ENCODE measurements at regions not wholly inside any gene's neighbourhood (a gene's known extent, or its start where the extent isn't known, plus 50 kb on each side); places are given as distances from the start of the nearest gene placed in this dataset.

DNA sequence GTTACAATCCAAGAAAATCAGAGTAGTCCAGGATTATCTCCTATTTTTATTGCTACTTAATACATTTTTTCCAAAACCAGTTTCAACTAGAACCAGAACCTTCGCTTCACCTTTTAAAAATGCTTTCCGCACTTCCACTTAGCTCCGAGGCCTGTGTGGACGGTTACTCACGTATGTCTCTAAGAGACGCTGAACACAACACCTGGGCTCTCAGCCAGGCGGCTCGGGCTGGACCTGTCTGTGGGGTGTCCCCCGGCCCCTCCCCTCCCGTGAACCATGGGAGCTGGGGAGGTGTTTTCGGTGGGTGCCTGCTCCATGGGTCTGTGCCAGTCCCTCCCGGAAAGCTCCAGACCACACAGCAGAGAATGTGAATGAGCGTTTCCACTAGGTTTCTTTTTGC, 223.8 kb downstream of the GLI2 start:
- DNase-seq = no peak

DNA sequence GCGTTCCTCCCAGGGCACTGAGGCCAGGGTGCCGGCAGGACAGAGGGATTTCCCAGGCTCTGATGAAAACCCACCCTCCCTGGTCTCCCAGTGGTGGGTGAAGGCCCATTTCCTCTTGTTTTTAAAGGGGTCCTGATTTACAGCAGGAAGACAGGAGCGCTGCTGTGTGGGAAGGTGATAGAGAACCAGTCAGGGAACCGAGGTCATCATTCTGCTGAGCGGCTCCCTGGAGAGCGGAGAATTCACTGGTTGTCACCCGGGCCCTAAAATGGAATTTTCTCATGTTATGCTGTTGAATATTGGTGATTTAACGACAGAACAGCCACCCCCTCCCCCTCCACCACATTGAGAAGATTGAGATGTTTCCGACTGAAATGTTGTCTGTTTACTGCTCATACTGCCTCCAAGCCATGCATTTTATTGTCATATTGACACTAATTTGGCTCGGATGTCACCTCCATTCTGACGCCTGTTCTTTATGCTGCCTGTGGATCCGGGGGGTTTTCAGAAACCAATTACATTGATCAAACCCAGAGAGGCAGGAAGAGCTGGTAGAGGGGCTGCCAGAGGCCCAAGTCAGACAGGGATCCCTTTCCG, 225.2 kb downstream of the GLI2 start:
- no peak for DNase-seq

DNA sequence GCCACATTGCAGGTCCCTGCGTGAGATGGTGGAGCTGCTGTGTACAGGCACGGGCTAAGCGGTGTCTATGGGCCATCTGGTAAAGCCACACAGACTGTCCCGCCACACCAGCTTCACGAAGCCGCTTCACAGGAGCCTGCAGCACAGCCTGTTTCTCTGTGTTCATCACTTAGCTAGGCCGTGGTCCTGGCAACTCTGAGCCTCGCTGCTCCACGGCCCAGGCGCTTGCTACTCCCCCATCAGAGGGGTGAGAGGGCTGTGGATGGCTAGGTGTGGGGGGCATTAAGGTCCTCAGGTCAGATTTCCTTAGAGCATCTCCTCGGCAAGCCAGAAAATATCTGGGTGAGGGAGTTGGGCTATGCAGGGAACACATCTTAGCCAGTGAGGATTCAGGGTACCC, 225.7 kb downstream of the GLI2 start:
- DNase-seq = no peak

DNA sequence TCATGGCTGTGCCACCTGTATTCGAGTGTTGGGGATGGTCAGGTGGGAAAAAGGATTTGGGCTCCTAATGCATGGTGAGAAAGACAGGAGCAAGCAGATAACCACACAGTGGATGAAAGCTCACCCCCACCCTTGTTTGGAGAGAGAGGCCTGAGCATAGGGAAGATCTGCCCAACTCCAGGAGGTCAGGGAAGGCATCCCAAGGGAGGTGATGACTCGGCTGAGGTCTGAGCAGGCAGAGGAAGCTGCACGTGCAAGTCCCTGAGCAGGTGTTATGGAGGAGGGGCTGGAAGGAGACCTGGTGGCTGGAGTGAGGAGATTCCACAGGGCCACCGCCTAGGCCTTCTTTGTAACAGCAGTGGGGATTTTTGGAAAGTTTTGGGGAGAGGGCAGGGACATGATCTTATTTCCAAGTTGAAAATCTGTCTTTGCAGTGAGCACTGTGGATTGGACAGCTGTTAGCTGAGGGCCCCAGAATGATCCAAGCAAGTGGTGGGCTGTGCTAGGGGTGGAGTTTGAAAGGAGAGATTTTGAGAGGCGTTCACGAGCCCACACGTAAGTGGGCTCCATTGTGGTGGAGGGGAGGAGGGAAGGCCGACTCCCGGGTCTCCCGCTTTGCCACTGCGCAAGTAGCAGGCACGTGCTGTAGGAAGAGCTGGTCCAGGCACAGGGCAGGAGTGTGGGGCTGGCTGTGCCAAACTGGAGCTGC, 228.5 kb downstream of the GLI2 start:
- DNase-seq = no peak

DNA sequence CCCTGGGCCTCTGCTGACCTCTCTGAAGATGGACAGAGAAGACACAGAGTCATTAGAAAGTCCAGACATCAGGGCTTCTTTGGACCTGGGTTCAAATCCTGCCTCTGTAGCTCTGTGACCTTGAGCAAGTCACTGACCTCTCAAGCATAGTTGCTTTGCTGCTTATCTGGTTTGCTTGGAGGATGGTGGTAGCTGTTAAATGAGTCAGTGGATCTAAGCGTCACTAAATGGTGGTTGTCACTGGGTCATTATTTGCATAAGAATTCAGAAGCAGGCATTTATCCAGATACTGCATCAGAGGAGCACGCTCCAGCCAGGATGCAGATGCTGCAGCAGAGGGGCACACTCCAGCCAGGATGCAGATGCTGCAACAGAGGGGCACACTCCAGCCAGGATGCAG, 229.2 kb downstream of the GLI2 start:
- no peak for DNase-seq

DNA sequence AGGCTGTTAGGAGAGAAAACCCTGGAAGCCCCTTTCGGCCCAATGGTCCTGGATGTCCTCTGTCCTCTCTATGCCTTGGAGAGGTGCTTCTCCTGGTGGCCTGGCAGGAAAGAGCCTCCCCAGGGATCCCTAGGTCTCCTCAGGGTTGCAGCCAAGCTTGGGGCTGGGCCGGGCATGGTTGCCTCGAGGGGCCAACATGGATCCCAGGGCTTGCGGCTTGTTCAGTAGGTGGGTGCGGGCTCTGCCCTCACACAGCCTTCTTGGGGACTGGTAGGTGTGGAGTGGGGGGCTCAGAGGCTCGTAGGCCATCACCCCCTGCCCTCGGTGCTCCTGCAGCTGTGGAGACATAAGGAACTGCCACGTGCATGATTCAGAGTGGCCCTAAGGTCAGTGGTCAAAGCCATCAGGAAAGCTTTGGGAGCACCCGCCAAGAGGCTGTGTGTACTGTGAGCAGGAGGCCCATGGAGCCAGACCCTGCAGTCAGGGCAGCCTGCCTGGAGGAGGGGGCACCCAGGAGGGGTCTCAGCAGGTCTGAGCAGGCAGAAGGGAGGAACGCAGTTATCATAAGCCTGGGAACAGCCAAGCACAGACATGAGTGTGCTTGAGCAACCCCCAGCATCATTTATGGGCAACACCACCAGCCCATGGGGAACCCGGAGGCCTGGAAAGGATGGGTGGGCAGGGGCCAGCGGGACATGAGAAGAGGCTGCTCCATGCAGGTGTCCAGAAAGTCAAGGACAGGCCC, 231.0 kb downstream of the GLI2 start:
- no peak for DNase-seq

DNA sequence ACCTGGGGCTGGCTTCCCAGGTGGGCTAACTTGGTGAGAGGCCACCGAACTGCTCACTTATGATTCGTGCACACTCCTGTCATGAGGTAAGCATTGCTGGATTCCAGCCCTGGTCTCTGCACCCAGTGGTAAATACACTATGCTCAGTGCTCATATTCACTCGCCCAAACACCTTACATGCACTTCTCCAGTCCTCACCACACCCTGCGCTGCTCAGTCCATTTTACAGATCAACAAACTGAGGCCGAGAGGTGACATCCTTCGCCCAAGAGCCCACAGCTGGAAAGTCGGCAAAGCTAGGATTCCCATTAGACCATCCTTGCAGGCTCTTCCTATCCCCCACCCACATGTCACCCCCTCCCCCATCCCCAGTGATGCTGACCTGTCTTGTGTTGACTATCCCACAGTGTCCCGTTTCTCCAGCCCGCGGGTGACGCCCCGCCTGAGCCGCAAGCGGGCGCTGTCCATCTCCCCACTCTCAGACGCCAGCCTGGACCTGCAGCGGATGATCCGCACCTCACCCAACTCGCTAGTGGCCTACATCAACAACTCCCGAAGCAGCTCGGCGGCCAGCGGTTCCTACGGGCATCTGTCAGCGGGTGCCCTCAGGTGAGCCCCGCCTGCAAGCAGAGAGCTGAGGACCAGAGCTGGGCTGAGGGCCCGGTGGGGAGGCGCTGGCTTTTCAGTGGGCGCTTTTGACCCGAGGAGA, 232.8 kb downstream of the GLI2 start:
- no peak for DNase-seq

DNA sequence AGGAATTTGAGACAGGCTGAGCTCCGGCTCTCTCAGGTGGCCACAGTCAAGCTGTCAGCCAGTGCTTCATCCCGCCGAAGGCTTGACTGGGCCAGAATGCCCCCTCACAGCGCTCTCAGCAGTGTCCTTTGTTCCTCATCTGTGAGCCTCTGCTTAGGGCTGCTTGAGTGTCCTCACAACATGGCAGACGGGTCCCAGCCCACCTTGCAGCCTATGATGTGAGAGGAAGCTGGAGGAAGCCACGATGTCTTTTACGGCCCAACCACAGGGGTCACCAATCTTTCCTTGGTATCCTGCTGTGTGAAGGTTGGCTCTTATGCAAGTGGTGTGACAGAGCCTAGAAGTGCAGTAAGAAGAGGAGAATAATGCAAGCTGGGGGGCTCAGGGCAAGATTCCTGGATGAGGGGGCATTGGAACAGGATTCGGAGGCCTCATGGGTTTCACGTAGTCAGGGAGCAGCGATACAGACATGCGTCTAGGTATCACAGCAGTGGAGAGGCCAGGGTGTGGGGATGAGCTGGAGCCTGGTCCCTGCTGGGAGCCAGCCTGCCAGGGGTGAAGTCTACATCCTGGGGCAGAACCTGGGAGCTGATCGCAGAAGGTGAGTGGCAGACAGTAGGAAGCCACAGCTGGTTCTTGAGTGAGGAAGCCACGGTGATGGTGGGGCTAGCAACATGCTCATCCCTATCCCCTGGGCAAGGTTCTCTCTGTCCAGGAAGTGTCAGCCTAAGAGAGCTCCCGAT, 234.1 kb downstream of the GLI2 start:
- DNase-seq = no peak

DNA sequence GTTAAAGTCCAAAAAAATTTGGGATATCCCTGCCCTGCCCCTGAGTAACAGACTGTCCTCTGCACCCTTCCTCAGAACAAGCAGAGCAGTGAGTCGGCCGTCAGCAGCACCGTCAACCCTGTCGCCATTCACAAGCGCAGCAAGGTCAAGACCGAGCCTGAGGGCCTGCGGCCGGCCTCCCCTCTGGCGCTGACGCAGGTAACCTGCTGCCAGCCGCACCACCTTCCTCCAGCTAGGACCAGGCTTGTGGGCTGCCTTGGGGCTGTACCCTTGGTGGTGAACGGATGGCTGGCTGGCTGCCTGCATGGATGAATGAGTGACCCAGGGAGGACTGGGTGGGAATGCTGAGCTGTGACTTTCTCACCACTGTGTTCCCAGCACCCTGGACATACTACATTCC, 236.2 kb downstream of the GLI2 start:
- no peak for DNase-seq

DNA sequence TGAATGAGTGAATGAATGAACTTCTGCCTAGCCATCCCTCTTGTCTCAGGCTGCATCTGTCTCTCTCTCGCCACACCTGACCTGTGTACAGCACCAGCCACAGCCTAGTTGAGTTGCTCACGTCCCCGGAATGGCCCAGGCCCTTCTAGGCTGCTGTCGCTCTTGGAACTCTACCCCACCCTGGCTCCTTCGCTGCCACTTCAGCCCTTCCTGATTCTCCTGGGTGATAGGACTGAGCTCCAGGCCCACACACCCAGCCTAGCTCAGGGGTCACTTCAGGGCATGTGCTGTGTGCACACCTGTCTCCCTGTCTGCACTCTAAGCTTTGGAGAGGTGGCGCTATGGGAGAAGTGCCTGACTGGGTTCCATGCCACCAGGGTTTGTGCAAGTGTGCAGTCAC, 236.6 kb downstream of the GLI2 start:
- no peak for DNase-seq

DNA sequence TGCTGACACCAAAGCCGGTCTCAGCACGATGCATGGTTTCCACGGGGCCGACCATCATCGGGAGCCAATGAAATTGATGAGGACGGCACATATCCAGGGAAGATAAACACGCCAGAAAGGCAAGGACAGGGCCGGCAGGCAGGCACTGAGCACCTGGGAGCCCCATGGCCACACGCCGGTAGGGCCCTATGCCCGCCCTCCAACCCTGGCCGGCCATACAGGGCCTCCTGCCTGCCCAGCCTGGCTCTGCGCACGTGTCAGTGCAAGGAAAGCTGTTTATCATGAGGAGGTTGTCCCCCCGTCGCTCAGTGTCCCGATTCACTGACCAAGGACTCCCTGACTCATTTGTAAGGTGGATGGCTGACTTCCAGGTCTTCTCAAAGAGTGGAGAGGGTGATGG, 237.5 kb downstream of the GLI2 start:
- no peak for DNase-seq

DNA sequence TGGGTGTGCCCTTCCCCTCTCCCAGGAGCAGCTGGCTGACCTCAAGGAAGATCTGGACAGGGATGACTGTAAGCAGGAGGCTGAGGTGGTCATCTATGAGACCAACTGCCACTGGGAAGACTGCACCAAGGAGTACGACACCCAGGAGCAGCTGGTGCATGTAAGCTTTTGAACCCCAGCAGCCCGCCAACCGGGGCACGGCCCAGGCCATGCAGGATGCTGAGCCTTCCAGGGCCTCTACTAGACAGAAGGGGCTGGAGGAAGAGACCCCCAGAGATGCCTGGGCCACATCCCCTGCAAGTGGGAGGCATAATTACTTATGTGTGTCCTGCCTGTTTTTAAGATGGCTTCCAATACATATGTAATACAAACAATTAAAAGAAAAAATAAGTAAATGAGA, 239.3 kb downstream of the GLI2 start:
- DNase-seq = no peak

DNA sequence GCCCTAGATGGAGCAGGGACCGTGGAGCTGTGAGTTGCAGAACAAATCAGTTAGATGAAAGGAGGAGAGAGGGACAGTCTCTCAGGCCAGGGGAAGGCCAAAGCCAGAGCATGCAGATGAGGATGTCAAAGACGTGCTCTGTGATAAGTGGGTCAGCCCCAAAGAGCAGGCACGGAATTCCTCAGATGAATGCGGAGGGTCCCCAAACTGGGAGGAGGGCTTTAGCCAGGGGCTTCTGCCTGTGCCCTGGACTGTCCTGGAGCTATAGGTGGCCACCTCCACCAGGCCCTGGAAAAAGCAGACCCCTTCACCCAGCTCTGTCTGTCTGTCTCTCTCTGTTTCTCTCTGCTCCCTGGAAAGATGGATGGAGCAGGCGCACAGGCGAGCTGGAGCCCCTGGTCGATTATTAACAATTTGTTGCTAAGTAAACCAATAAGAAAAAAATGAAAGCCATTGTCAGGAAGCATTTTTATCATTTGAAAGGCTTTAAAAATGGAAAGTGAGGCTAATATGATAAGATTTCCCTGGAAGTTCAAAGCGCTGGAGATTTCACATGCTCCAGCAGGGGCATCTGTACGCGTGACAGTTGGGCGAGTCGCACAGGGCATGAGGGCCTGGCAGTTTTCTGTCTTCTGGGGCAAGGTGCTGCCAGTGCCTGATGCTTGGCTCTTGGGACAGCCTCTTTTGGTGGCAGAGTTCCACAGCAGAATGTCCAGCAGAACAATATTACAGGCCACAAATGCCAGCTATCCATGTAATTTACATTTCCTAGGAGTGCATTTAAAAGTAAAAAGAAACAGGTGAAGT, 241.0 kb downstream of the GLI2 start:
- no peak for DNase-seq

DNA sequence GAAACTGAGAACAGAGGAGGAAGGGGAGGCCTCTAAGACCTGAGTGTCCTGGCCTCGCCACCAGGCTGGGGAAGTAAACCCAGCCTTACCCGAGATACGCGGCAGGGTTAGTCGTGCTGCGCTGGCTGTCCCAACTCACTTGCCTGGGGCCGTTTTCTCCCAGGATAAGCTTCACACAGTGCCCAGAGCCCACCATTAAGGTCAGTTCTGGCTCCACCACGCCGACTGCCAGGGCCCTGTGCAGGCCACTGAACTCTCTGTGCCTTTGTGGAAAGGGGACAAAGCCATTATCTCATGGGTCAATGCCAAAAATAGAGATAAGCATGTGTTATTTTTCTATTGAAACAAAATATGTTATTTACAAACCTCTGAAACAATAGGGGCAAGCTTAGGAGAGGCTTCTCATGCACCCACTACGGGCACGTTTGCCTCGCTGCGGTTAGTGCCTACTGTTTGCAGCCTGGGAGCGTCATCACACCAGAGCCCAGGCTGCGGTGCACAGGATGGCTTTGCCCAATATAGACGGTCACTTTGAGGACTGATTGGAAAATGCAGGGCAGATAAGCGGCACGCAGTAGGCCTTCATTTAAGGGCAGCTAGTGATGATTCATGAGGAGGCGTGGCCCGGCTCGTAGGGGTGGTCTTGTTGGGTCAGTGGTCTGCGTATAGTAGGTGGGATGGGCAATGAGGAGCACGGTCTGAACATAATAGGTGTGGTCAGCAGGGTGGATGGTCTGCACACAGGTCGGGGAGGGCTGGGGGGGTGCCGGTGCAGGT, 242.1 kb downstream of the GLI2 start:
- DNase-seq = no peak

DNA sequence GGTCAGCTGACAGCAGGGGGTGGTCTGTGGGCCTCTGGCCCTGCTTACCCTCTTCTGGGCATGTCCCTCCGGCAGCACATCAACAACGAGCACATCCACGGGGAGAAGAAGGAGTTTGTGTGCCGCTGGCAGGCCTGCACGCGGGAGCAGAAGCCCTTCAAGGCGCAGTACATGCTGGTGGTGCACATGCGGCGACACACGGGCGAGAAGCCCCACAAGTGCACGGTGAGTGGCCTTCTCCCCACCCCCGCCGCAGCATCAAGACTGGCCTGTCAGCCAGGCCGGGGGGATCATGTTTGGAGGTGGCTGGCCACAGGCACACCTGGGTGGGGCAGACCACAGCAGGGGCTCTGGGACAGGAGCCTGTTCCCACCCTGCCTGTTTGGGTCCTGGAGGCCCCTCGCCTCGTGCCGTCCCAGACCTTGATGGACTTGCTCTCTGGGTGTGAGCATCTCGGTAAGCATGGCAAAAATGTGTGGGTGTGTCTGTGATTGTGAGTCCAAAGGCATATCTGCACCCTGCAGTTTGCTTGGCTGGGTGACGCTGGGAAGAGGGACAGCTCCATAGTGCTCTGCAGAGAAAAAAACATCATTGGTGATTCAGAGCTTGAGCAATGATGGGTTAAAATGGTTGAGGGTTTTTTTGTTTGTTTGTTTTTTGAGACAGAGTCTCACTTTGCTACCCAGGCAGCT, 242.8 kb downstream of the GLI2 start:
- no peak for DNase-seq

DNA sequence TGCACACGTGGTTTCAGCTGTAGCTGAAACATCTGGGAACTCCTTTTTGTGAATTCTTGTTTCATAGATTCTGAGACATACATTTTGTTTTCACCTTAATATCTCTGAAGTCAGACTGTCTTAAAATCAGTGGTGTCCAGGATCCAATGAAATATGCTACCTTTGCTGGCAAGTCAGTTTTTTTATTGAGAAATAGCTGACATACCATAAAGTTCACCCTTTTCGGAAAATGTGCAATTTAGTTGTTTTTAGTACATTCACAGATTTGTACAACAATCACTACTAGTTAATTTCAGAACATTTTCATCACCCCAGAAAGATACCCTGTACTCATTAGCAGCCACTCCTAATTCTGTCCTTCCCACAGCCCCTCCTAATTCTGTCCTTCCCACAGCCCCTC, 243.7 kb downstream of the GLI2 start:
- DNase-seq = no peak

DNA sequence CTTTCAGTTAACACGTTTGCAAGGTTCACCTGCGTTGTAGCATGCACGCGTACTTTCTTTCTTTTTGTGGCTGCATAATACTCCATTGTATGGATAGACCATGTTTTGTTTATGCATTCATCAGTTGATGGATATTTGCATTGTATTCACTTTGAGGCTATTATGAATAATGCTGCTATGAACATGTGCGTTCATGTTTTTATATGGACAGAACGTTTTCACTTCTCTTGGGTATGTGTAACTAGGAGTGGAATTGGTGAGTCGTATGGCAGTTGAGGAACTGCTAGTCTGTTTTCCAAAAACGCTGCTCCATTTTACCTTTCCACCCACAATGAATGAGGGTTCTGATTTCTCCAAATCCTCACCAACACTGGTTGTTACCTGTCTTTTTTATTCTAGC, 244.3 kb downstream of the GLI2 start:
- DNase-seq = no peak

DNA sequence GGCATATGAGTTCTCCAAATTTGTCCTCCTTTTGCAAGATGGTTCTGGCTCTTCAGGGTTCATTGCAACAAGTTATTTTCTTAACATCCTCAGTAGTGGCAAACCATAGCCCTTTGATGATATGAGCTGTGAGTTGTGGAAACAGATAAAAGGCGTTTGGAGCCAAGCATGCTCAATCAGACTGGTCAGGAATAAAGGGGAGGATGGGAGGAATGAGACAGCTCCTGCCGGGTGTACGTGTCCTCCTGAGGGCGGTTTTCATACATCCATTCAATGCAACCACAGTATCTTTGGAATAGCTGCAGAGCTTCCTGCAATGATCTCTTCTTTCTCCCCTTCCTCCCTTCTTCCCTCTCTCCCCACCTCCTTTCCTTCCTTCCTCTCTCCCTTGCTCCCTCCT, 245.8 kb downstream of the GLI2 start:
- no peak for DNase-seq

DNA sequence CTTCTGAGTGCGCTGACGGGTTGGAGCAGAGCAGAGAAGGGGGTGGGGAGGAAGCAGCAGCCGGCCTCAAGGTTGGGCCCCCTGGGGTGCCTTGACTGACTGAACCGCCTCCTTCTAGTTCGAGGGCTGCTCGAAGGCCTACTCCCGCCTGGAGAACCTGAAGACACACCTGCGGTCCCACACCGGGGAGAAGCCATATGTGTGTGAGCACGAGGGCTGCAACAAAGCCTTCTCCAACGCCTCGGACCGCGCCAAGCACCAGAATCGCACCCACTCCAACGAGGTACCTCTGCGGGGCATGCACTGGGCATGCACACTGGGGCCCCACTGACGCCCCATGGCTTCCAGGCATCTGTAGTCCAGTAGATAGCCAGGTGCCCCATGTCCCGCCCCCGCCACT, 246.9 kb downstream of the GLI2 start:
- no peak for DNase-seq

DNA sequence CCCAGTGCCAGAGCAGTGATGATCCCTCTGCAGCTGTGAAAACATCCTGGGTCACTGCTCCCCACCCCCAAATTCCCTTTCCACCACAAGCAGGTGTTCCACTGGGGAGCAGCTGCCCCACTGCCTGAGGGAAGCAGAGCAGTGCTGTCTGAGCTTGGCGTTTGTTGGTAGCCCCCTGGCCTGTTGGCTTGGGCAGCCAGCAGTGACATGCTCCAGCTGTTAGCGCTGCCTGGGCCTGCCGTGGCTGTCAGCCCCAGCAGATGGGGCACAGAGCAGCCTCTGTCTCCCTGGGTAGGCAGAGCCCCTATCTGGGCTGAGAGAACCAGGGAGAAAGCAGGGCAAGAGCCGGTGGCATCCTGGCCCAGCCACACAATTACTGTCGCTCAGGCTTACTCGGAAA, 247.7 kb downstream of the GLI2 start:
- no peak for DNase-seq

DNA sequence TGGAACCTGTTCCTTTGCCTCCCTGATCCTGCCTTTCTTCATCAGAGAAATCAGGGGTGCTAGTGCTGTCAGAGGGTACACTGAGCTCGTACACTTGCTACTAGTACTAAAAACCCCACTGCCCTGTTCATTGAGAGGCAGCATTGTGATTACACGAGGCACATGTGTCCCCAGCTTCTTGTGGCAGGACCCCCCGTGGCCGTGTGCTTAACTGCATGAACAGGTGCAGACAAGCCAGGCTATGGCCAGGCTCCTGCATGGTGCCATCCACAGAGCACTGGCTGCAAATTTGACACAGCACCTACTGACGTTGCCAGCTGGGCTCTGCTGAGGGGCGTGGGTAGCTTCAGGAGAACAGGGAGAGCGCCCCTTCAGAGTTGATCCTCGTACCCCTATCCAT, 248.4 kb downstream of the GLI2 start:
- DNase-seq = no peak

All from DMS 273 treated with DMSO at 0.1 percent for 48 hours (cell line).